Panc1 (cell line): ENCODE measurements at regions not wholly inside any gene's neighbourhood (a gene's known extent, or its start where the extent isn't known, plus 50 kb on each side); places are given as distances from the start of the nearest gene placed in this dataset.

Source experiments
- ATAC-seq: fragments of 200-7000 bp; cut with Tn5 transposase; 2 replicates; pipeline ENCODE4 v1.9.1; 2020; ENCODE audit warnings: mild to moderate bottlenecking, moderate library complexity
- BruUV-seq: library from RNA; stranded (reverse); fragments of 400-500 nt; replicated peaks from 2 replicates; lab custom pipeline; 2021; lab: Mats Ljungman, UMichigan
- CTCF ChIA-PET: fragments of 300-600 bp; sonication (Branson Sonifier 250); formaldehyde crosslinking; loops from one replicate; lab custom pipeline; 2022; ENCODE audit warnings: antibody characterized with exemption; lab: Charles Lee
- POLR2A ChIA-PET: fragments of 300-600 bp; sonication (Branson Sonifier 250); formaldehyde crosslinking; loops from one replicate; lab custom pipeline; 2022; ENCODE audit warnings: antibody characterized with exemption; lab: Charles Lee
- DNase-seq: peaks from one replicate; pipeline ENCODE4 v3.0.0-alpha.2; 2010; ENCODE audit warnings: low read depth, low spot score
- H3K27ac ChIP-seq: 2 replicates; pipeline ENCODE4 v1.5.1; 2011; ENCODE audit warnings: mild to moderate bottlenecking, low read length, inconsistent platforms
- H3K27me3 ChIP-seq: fragments of 200-500 bp; sonication (Bioruptor generic); 2 replicates; pipeline ENCODE4 v1.6.0; 2014; ENCODE audit warnings: low read length, inconsistent platforms; ENCODE audit not compliant: control insufficient read depth, insufficient read depth
- H3K36me3 ChIP-seq: fragments of 200-500 bp; sonication (Bioruptor generic); 2 replicates; pipeline ENCODE4 v1.5.1; 2014; ENCODE audit warnings: inconsistent platforms, mild to moderate bottlenecking, low read length, moderate library complexity; ENCODE audit not compliant: control insufficient read depth, insufficient read depth
- H3K4me1 ChIP-seq: 2 replicates; pipeline ENCODE4 v1.5.1; 2011; ENCODE audit warnings: inconsistent platforms, mild to moderate bottlenecking, low read length, moderate library complexity; ENCODE audit not compliant: control insufficient read depth, insufficient read depth
- H3K4me3 ChIP-seq, 2 experiments: 2 replicates each; pipeline ENCODE4 v1.5.1; 2011 to 2012; ENCODE audit warnings: low read depth in 2 of 2, low read length in 2 of 2, mild to moderate bottlenecking in 2 of 2, inconsistent platforms in 1 of 2, moderate library complexity in 1 of 2
- H3K9me3 ChIP-seq: fragments of 200-500 bp; sonication (Bioruptor generic); 2 replicates; pipeline ENCODE4 v1.5.1; 2014; ENCODE audit warnings: low read depth, mild to moderate bottlenecking, inconsistent platforms, low read length, moderate library complexity; ENCODE audit not compliant: control insufficient read depth, insufficient read depth
- CTCF ChIP-seq: fragments of 450-650 bp; IDR thresholded peaks from 2 replicates; pipeline ENCODE4 v1.5.1; 2017; ENCODE audit warnings: mild to moderate bottlenecking
- POLR2AphosphoS5 ChIP-seq: IDR thresholded peaks from 2 replicates; pipeline ENCODE4 v1.6.1; 2012; ENCODE audit warnings: mild to moderate bottlenecking, low read depth, low read length, moderate library complexity
- REST ChIP-seq, 2 experiments: IDR thresholded peaks; 2 replicates each; pipeline ENCODE4 v1.6.1; 2011 to 2012; ENCODE audit warnings: low read depth in 2 of 2, control low read depth in 1 of 2, low read length in 1 of 2, mild to moderate bottlenecking in 1 of 2, moderate library complexity in 1 of 2; ENCODE audit not compliant: insufficient read depth in 1 of 2
- SIN3A ChIP-seq: IDR thresholded peaks from 2 replicates; pipeline ENCODE4 v1.6.1; 2012; ENCODE audit warnings: low read depth, mild to moderate bottlenecking, low read length, moderate library complexity, borderline replicate concordance; ENCODE audit not compliant: insufficient read depth
- TCF7L2 ChIP-seq: IDR thresholded peaks from 2 replicates; pipeline ENCODE4 v1.6.1; 2011; ENCODE audit warnings: mild to moderate bottlenecking, low read depth, low read length, inconsistent platforms
- in situ Hi-C: cut with HindIII; loops from 2 replicates; pipeline ENCODE4 v1.10.0; 2016; ENCODE audit warnings: low sequenced_read_pairs, low pct_unique_long_range_greater_than_20kb
- intact Hi-C: fragments of 100-400 bp; cut with micrococcal nuclease; formaldehyde crosslinking; loops from one replicate; pipeline ENCODE4 v1.10.0; 2022; ENCODE audit not compliant: unreplicated experiment

GRCh38 chr6:23522792-23523547 is 603.0 kb upstream of the NRSN1 start:
- intact Hi-C loops: no loop called here
- in situ Hi-C loops: no loop called here
- H3K4me3 ChIP-seq: no peak overlapping the region
- ATAC-seq (no peak), DNase-seq (no peak)
- BruUV-seq: no TSS peak
- no peaks in the 10 kb centered on the region for H3K36me3 ChIP-seq
- POLR2A ChIA-PET: no interaction called here
- TF ChIP-seq SIN3A (no peak), TCF7L2 (no peak)
- H3K27ac ChIP-seq: no peak overlapping the region
- no peaks in the 10 kb centered on the region for H3K27me3 ChIP-seq
- H3K9me3 ChIP-seq: no peaks in the 10 kb centered on the region
- CTCF ChIA-PET: no interaction called here
- H3K4me1 ChIP-seq: no peaks in the 10 kb centered on the region

GRCh38 chr6:23523771-23524170 is 602.2 kb upstream of the NRSN1 start:
- H3K36me3 ChIP-seq: no peaks in the 10 kb centered on the region
- POLR2A ChIA-PET: no interaction called here
- BruUV-seq: no TSS peak
- intact Hi-C loops: no loop called here
- no peaks in the 10 kb centered on the region for H3K27me3 ChIP-seq
- in situ Hi-C loops: no loop called here
- no peak for DNase-seq
- H3K9me3 ChIP-seq: no peaks in the 10 kb centered on the region
- H3K4me1 ChIP-seq: no peaks in the 10 kb centered on the region
- CTCF ChIA-PET: no interaction called here
- TF ChIP-seq POLR2AphosphoS5: no peak
- TF ChIP-seq REST (IDR thresholded peaks at IDR 0.05; ENCODE audit: insufficient read depth in 1 of 2, low read depth in 2 of 2, low read length in 1 of 2): no peak
- TF ChIP-seq TCF7L2: no peak
- no peak for TF ChIP-seq CTCF
- no peak overlapping the region for H3K27ac ChIP-seq
- no peak overlapping the region for H3K4me3 ChIP-seq
- no peak for ATAC-seq

GRCh38 chr6:23524548-23524947 is 601.5 kb upstream of the NRSN1 start:
- Histone ChIP-seq H3K27me3 (no peaks in the 10 kb centered on the region), H3K9me3 (no peaks in the 10 kb centered on the region), H3K4me3 (no peak overlapping the region), H3K27ac (no peak overlapping the region), H3K4me1 (no peaks in the 10 kb centered on the region), H3K36me3 (no peaks in the 10 kb centered on the region)
- ChIA-PET POLR2A (no interaction called here), CTCF (no interaction called here)
- no TSS peak for BruUV-seq
- intact Hi-C loops: no loop called here
- ATAC-seq (no peak), DNase-seq (no peak)
- in situ Hi-C loops: no loop called here
- TF ChIP-seq POLR2AphosphoS5 (no peak), SIN3A (no peak), CTCF (no peak)
